ENCODE measurements at regions not wholly inside any gene's neighbourhood (a gene's known extent, or its start where the extent isn't known, plus 50 kb on each side); places are given as distances from the start of the nearest gene placed in this dataset.

- TF ChIP-seq GLIS3 (CRISPR knock-in tag; IDR thresholded peaks at IDR 0.05) (no peak), BACH2 (CRISPR knock-in tag; IDR thresholded peaks at IDR 0.05; ENCODE audit: borderline replicate concordance) (no peak), ZC3H10 (CRISPR knock-in tag; IDR thresholded peaks at IDR 0.05) (no peak)
These were observed 713.9 kb downstream of the BRD1 start (continued) for GRCh38 chr22:49113758-49114157.

- no peak for ATAC-seq
These were observed 714.7 kb downstream of the BRD1 start for GRCh38 chr22:49112661-49113626.

DNA sequence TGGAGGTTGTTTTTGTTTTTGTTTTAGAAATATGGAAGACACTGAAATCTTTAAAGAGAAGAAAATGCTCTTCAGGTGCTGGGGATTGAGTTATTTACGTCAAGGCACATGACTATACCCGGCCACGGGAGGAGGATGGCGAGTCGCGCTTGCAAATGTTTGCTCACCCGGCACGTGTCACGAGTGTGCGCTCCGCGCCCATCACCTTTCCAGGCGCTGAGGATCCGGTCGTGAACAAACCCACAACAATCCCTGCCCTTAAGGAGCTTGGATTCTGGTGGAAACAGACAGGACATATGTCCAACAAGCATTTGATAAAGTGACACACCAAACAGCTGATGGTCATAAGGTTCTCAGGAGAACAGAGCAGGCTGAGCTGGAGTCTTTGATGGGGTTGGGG, 715.5 kb downstream of the BRD1 start:
- TF ChIP-seq ESRRG (CRISPR knock-in tag; IDR thresholded peaks at IDR 0.05) (no peak), TCF4 (CRISPR knock-in tag; IDR thresholded peaks at IDR 0.05; ENCODE audit: borderline replicate concordance) (no peak), RARB (CRISPR knock-in tag; IDR thresholded peaks at IDR 0.05) (no peak), OSR1 (CRISPR knock-in tag; IDR thresholded peaks at IDR 0.05) (no peak), ZNF8 (CRISPR knock-in tag; IDR thresholded peaks at IDR 0.05) (no peak), ZFP3 (CRISPR knock-in tag; IDR thresholded peaks at IDR 0.05) (no peak), ZNF70 (CRISPR knock-in tag; IDR thresholded peaks at IDR 0.05) (no peak)
- TF ChIP-seq, protein P1, sequence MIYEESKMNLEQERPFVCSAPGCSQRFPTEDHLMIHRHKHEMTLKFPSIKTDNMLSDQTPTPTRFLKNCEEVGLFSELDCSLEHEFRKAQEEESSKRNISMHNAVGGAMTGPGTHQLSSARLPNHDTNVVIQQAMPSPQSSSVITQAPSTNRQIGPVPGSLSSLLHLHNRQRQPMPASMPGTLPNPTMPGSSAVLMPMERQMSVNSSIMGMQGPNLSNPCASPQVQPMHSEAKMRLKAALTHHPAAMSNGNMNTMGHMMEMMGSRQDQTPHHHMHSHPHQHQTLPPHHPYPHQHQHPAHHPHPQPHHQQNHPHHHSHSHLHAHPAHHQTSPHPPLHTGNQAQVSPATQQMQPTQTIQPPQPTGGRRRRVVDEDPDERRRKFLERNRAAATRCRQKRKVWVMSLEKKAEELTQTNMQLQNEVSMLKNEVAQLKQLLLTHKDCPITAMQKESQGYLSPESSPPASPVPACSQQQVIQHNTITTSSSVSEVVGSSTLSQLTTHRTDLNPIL (CRISPR knock-in tag; IDR thresholded peaks at IDR 0.05; ENCODE audit: low read depth): no peak
- ATAC-seq: no peak

More at GRCh38 chr22:49112661-49113626, 714.7 kb downstream of the BRD1 start:
- TF ChIP-seq PPARA (CRISPR knock-in tag; IDR thresholded peaks at IDR 0.05; ENCODE audit: borderline replicate concordance): no peak

DNA sequence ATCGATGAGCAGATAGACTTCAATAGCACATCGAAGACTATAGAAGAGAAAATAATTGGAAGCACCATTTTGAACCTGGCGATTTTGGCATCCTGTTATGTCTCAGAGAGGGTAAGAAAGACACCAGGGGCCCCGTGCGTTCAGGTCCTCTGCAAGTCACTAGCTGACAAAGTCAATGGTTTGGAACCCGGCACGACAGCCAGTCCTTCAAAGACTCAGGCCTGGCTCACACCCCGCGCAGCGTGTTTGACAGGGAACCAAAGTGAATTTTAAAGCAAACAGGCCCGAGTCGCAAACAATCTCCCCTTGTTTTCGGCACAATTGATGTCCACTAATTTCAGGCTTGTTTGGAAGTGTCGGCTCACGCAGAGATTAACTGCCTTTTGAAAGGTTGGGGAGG, 716.6 kb downstream of the BRD1 start:
- TF ChIP-seq ZFP3 (CRISPR knock-in tag; IDR thresholded peaks at IDR 0.05) (no peak), SNAI2 (CRISPR knock-in tag; IDR thresholded peaks at IDR 0.05) (no peak), PATZ1 (CRISPR knock-in tag; IDR thresholded peaks at IDR 0.05; ENCODE audit: borderline replicate concordance) (no peak), ARNTL (CRISPR knock-in tag; IDR thresholded peaks at IDR 0.05; ENCODE audit: borderline replicate concordance, low read depth) (no peak), GLIS3 (CRISPR knock-in tag; IDR thresholded peaks at IDR 0.05) (no peak)

DNA sequence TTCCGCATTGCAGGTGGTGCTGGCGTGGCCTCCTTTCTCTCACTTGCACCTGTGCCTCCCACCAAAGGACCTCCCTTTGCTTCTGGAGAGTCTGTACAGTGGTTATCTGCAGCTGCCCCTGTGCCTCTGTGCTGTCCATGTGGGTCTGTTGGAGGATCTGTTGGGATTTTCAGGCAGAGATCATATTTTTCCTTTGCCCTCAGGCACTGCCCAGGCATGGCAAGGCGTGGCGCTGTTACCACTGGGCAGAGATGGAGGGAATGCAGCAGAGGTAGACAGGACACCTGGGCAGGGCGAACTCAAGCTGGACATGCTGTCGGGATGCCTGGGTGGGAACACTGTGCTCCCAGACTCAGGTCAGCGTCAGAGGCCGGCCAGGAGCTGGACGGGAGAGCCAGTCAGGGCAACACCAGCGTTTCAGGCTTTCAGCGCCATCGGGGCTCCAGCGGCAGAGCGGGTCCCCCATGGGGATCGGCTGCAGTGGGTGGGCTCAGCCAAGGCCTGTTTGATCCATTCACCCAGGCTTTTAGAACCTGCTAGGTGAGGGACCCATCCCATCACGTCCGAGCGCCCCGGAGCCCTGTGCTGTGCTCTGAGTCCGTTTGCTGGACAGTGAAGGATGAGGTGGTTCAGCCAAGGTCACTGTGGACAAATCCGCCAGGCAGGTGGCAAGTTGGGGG, 718.9 kb downstream of the BRD1 start:
- ATAC-seq: no peak
- TF ChIP-seq ZFP30 (CRISPR knock-in tag; IDR thresholded peaks at IDR 0.05) (no peak), ESRRG (CRISPR knock-in tag; IDR thresholded peaks at IDR 0.05) (no peak), ZNF70 (CRISPR knock-in tag; IDR thresholded peaks at IDR 0.05) (no peak), ISL1 (CRISPR knock-in tag; IDR thresholded peaks at IDR 0.05) (no peak), PATZ1 (CRISPR knock-in tag; IDR thresholded peaks at IDR 0.05; ENCODE audit: borderline replicate concordance) (no peak), CSDC2 (CRISPR knock-in tag; IDR thresholded peaks at IDR 0.05) (no peak), ARNTL (CRISPR knock-in tag; IDR thresholded peaks at IDR 0.05; ENCODE audit: borderline replicate concordance, low read depth) (no peak)
- TF ChIP-seq, protein P1 (CRISPR knock-in tag; IDR thresholded peaks at IDR 0.05; ENCODE audit: low read depth): no peak
- TF ChIP-seq, protein P2, sequence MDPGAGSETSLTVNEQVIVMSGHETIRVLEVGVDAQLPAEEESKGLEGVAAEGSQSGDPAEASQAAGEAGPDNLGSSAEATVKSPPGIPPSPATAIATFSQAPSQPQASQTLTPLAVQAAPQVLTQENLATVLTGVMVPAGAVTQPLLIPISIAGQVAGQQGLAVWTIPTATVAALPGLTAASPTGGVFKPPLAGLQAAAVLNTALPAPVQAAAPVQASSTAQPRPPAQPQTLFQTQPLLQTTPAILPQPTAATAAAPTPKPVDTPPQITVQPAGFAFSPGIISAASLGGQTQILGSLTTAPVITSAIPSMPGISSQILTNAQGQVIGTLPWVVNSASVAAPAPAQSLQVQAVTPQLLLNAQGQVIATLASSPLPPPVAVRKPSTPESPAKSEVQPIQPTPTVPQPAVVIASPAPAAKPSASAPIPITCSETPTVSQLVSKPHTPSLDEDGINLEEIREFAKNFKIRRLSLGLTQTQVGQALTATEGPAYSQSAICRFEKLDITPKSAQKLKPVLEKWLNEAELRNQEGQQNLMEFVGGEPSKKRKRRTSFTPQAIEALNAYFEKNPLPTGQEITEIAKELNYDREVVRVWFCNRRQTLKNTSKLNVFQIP (CRISPR knock-in tag; IDR thresholded peaks at IDR 0.05; ENCODE audit: borderline replicate concordance, low read depth): no peak

More for the DNA sequence above, 716.6 kb downstream of the BRD1 start:
- ATAC-seq: no peak

Data from SK-N-SH treated with all-trans-retinoic acid at 6 μM for 48 hours (cell line).